Stimulated activated CD4-positive, alpha-beta T cell treated with anti-CD3 and anti-CD28 coated beads, TNF-alpha, amount 100 ng/mL, for 4 hours (primary cell): ENCODE measurements at regions not wholly inside any gene's neighbourhood (a gene's known extent, or its start where the extent isn't known, plus 50 kb on each side); places are given as distances from the start of the nearest gene placed in this dataset.
"Not testable (repeated sequence)": the region's sequence is repeated elsewhere in the genome, so short reads cannot be mapped to it uniquely, and the experiment has no call there.

Source experiments
- DNase-seq, 3 experiments: peaks; one replicate each; pipeline ENCODE4 v3.0.0-alpha.2; 2020; ENCODE audit warnings: low read depth in 3 of 3

DNA sequence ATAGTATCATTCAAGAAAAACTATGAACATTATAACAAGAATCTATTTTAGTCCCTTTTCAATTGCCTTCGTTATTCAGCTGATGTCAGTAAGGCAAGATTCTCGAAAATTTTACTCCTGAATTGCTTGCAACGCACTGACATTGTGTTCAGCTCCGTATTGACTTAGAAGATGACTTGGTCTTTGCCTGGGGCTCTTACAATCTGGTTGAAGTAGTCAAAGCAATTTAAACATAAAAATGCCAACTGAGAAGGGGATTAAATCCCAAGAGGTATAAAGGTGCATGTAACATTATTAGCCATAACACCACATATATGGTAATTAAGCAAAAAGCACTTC is 507.1 kb downstream of the CENPC start:
- DNase-seq, result no peak

DNA sequence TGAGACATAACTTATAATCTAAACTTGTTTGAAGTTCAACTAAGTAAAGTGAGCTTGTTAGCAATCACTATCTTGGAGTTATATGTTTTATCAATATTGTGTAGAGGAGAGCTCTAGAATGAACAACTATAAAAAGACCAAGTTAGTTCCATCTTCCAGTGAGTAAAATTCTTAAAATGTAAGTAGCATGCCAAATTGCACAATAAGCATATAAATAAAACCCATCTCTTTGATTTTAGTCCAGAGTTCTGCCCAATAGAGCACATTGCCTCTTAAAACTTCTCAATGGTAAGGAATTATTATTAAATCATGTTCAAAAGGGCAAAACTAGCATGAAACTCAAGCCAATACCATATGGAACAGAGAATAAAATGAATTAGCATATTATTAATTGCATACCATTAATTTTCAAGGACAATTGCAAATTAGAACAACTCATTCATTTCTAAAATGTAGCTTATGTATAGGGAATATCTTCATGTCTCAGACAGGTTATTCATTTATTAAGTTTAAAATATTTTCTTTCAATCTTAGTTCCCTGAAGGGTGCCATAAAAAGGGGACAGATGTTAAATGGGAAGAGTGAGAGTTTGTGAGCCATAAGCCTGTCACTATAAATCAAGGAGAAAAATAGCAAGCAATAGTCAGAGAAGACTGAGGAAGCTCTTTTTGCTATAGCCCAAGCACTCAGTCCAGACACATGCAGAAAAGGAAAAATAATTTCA is 507.6 kb downstream of the CENPC start:
- no peak for DNase-seq

DNA sequence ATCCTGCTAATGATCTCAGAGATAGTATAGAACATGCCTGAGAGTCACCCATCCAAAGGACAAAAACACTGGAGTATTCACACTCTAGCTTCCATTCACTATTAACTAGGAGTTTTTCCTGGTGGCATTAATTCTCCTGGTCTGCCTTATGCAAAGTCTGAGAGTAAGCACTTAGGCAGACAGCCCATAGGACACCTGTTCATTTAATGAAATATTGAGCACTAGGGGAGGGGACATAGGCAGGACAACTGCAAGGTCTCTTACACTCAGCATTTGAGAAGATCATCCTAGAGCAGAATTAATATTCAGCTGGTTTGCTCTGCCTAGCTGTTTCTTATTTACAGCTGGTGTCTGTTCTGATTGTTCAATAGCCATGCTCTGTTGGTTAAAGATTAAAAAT is 508.5 kb downstream of the CENPC start:
- no peak for DNase-seq

DNA sequence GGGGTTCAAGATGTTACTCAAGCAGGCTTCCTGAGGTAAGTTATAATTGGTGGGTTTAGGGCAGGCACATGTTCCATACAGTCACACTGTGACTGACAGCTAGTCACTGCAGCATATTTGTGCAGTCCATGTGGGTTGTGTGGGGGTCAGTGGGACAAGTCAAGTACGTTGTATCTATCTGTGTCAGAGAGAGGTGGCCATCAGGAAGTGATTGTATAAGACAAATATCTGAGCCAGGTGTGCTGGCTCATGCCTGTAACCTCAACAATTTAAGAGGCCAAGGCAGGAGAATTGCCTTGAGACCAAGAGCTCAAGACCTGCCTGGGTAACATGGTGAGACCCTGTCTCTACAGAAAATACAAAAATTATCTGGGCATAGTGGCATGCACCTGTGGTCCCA is 509.3 kb downstream of the CENPC start:
- no peak for DNase-seq

DNA sequence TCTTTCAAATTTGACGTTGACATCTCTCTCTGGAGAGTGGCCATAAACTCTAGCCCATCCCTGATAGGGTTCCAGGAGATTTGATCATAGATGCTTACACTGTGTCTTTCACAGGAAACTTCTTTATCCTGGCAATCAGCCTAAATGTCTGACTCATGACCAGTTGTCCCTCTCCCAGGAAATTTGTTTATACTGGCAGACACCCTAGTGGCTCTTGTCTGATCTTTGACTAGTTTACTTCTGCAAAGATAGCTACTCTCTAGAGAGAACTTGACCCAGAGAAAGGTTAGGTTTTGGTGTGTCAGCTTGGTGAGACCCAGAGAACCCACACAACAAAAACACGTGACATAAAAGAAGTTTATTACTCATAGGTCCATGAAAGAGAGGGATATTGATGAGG is 509.8 kb downstream of the CENPC start:
- no peak for DNase-seq

DNA sequence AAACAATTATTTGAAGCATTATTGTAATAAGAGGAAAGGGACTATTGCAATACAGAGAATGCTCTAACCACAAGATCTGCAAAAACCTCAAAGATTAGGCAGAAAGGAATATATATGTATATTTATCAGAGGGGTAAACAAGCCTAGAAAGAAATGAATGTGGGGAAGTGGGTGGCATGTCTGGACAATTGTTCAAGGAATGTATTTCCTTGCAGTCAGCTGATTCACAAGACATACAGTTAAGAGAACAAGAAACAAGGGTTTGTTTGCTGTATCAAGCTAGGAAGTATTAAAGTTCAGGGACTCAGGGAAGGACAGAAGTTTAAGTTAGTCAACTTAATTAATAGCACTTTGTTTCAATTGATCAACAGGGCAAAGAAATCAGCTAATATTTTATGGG is 514.7 kb downstream of the CENPC start:
- no peak for DNase-seq

DNA sequence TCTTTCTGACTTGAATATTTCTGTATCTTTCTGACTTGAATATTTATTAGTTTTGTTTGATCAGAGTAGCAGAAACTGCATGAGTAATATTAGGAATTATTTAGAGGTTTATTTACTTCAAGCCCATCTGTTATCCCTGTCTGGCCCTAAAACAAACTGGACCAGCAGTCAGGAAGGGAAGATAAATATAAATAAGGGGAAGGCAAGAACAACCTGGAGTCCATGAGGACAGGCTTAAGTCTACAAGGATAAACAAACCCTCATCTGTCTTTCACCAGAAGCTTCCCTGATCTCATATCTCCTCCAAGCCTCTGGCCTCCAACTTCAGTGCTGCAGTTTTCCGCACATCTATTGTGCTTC is 524.9 kb downstream of the CENPC start:
- no peak for DNase-seq

DNA sequence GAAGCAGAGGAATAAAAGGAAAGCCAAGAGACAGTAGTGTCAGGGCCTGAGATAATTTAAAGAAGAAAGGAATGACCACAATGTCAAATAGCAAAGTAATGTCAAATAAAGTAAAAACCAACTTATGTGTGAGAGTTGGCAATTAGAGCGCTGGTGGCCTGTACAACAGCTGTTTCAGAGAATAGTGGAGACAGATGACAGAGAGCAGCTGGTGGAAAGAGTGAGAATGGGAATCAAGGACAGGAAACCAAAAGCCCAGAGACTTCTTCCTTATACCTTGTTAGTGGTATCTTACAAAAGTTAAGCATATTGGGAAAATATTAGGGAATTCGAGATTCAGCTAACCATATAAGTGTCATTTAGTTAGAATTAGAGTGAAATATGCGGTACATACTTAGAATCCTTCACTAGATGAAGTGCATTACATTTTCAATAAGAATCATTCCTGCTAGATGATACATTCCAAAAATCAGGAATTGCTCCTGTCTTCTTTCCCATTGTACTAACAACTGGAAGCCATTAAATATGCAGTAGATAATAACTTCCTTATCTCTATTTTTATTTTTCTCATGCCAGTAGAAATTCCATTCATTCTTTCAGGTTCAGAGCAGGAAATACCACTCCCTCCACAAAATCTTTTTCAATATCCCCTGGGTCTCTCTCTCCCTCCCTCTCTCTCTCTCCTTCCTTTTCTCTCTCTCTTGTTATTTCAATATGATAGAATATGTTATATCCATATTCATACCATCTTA is 525.4 kb downstream of the CENPC start:
- DNase-seq, result no peak

DNA sequence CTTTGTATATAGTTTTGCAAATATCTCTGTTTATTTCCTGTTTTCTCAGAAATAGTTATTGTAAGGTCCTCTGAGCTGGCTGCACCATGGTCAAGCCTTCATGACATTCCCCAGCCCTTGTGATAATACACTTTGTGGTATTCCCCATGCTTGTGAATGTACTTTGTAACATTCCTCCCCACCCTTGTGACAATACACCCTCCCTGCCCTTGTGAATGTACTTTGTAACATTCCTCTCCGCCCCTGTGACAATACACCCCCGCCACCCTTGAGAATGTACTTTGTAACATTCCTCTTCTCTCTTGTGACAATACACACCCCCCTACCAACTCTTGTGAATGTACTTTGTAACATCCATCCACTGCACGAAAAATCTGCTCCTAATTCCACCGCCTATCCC is 530.7 kb downstream of the CENPC start:
- DNase-seq, result no peak

DNA sequence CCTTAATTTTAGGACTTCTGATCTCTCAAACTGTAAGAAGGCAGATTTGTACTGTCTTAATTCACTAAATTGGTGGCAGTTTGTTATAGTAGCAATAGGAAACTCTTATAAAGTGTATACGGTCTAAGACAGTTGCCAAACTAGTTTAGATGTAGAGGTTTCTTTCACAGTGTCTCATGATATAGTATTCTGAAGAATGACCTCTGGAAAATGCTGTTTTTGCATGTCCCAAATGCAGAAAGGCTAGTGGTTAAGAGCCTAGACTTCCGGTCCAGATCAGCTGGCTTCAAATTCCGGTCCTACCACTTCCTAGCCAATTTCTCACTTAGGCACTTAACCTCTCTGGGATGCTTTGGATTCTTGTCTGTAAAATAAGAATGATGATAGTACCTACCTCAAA is 538.5 kb downstream of the CENPC start:
- no peak for DNase-seq

DNA sequence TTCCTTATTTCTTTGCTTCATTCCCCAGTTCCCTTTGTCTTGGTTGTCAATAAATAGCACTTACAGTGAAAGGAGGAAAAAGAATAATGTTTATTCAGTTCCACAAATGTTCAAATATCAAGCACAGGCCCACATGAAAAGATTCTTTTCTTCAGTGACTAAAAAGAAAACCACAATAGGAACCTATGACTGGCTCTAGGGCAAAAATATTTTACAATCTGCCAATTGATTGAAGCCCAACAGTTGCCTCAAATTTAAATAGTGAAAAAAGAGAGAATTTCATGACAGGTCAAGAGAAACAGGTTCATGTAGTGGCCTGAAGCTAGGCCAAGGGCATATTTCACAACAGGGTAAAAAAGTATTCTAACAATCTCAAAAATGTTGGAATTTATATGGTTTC is 553.8 kb downstream of the CENPC start:
- no peak for DNase-seq

DNA sequence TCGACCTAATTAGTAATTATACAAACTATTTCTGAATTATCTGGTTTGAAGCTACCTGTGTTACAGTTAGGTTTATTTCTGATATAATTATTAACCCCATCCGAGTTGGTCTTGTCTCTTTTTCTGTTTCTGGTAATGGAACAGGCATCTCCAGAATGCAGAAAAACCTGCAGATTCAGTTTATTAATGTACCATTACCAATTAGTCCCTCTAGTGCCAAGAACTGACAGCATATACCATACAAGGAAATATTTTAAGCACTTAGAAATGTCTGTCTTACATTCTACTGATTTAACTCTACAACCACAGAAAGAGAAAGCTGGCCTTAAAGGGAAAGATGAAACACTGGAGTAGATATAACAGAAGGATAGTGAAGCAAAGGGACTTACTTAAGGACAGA is 570.6 kb downstream of the CENPC start:
- DNase-seq, result no peak

DNA sequence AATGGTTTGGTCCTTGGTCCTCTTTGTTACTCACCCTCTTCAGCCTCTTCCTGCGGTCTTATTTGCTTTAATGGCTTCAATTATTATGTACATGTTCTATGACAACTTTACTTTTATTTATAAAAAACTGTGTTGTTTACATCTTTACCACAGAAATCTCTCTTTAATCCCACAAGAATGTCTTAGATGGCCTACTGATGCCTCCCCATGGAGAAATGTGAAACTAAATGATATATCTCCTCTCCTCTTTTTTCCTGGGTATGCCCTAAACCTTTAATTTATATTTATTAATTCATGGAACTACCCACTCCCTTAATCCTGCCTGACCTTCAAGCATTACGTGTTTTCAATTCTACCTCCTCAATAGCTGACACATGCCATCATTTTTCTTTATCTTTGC is 573.2 kb downstream of the CENPC start:
- DNase-seq, result no peak

DNA sequence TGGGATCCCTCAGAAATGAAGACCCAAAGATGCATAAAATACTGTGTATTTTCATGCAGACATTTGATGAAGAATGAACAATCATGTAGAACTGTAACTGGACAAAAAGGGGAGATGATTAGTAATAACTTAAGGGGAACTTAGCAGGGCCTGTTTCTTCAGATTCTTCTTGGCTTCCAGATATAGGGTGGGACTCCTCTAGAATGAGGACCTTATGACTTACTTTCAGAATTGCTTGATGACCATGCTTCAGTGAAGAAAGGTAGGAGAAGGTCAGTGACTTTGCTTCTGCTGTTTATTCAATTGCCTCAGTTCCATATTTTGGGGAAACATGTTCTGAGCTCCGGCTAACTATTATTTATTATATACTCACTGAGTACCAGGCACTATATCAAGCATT is 580.8 kb downstream of the CENPC start:
- DNase-seq, result no peak

DNA sequence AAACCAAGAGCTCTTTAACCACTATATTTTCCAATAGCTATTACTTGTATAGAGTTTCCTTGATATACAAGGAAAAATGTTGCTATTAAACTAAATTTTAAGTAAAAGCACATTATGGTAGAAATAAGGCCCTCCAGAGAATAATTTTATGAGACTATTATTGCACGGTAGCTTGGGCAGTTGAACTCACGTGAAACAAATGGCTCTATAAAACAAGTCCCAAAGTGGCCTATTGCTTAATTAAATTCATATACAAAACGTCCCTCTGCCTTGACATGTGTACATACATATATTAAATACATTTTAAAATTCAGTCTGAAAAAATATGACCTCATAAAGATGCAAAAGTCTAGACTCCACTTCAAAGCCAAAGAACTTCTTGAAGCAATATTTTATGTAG is 582.2 kb downstream of the CENPC start:
- DNase-seq, result no peak

DNA sequence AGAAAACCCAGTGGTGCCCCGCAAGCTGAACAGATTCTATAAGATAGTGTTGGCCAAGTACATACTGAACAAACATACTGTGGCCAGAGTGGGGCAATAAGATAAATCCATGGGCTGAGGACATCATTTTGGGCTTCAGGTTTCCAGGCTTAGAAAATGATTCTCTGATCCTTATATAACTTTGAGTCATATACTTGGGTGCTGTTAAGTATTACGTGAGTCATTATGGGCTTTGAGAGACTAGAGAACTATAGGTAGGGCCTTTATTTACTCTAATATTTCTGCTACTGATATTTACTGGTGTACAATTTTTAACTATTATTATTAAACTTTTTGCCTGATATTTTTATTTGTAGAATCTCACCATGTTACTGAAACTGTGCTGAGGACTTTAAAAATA is 586.1 kb downstream of the CENPC start:
- DNase-seq, result no peak

DNA sequence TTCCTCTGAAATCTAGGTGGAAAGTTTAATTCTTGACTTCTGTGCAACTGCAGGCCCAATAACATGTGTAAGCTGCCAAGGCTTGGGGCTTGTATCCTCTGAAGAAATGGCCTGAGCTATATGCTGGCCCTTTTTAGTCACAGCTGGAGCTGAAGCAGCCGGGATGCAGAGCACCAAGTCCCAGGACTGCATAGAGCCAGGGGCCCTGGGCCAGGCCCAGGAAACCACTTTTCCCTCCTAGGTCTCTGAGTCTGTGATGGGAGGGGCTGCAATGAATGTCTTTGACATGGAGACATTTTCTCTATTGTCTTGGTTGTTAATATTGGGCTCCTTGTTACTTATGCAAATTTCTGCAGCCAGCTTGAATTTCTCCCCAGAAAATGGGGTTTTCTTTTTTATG is 588.5 kb downstream of the CENPC start:
- no peak for DNase-seq

DNA sequence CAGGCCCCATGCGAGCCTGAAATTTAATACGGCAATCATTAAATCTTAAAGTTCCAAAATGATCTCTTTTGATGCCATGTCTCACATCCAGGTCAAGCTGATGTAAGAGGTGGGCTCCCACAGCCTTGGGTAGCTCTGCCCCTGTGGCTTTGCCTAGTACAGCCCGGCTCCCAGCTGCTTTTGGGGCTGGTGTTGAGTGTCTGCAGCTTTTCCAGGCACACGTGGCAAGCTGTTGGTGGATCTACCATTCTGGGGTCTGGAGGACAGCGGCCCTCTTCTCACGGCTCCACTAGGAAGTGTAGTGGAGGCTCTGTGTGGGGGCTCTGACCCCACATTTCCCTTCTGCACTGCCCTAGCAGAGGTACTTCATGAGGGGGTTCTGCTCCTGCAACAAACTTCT is 588.9 kb downstream of the CENPC start:
- DNase-seq, result no peak

DNA sequence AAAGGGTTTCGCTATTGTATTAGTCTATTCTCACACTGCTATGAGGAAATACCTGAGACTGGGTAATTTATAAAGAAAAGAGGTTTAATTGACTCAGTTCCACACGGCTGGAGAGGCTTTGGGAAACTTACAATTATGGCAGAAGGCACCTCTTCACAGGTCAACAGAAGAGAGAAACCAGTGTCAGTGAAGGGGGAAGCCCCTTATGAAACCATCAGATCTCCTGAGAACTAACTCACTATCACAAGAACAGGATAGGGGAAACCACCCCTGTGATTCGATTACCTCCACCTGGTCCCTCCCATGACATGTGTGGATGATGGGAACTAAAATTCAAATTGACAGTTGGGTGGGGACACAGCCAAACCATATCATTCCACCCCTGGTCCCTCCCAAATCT is 589.5 kb downstream of the CENPC start:
- no peak for DNase-seq

DNA sequence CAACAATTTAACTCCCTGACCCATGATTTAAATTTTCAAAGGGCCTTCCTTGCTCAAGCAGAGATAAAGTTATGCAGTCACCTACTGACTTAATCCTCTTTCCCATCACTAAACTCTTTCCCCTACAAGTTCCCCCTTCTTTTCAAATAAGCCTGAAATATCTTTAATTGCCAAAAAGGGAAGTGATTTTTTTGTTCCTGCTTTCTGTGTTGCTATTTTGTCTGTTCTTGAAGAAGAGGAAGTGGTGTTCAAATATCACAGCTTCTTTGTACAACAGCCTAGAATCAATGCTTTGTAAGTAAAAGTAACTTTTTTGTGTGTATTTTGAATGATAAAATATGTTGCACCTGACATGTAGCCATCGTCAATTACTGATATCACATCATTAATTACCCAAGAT is 595.9 kb downstream of the CENPC start:
- no peak for DNase-seq

DNA sequence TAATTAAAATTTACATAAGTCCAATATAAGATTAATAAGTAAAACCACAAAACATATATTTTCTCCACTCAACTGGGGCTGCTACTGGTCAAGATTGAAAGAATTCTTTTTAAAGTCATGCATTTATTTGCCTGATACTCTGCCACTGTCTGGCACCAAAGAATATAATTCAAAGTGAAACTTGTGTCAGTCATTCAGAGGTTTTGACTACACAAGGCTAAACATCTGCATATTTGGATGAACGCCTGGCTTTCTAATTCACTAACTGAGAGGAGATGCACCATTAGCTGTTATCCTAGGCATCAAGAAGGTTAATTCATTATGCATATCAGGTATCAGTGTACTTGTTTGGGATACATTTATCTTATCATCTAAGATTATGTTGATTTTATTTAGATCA is 598.5 kb downstream of the CENPC start:
- no peak for DNase-seq

DNA sequence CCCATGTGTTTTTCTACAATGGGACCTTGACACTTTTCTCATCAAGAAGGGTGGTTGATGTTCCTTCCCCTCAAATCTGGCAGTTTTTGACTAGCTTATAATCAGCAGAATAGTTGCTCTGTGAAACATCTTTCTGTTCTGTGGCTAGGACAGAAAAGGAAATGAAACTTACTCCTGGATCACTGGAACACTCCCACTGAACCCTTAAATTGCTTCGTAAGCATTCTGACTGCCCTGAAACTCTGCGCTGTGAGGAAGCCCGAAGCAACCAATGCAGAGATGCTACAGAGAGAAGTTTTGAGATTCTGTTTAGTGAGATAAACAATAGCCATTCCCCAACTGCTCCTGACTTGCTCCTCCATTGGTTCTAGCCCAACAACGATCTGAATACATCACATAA is 602.2 kb downstream of the CENPC start:
- no peak for DNase-seq

DNA sequence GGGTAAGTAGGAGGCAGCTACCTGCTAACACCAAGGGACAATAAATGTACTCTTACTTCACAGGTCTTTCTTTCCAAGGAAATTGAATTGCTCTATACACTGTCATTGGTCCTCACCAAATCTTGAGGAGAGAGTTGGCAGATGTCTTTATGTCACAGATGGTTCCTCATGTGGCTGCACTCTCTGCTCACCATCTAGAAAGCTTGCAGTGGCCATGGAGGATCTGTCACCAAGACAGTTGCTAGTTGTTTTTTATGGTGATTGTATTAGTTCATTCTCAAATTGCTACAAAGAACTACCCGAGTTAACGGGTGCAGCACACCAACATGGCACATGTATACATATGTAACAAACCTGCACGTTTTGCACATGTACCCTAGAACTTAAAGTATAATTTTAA is 613.3 kb downstream of the CENPC start:
- not testable (repeated sequence) for DNase-seq

DNA sequence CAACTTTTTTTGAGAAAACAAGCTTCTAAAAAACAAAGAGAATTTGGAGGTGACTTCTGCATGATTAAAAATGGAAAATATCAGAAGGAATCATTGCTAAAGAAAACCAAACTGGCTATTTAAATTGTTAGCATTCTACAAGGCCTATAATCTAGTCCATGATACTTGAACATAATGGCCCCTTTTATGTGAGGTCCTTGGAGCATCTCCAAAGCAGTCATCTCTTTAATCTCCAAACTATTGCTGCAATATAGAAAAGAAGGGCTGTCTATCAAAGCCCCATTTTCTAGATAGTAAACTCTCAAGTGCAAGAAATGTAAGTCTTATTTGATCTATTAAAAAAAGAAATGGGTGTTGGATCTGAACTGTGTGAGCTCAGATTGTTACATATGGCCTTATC is 615.1 kb downstream of the CENPC start:
- no peak for DNase-seq
